ENCODE measurements at regions not wholly inside any gene's neighbourhood (a gene's known extent, or its start where the extent isn't known, plus 50 kb on each side); places are given as distances from the start of the nearest gene placed in this dataset.

DNA sequence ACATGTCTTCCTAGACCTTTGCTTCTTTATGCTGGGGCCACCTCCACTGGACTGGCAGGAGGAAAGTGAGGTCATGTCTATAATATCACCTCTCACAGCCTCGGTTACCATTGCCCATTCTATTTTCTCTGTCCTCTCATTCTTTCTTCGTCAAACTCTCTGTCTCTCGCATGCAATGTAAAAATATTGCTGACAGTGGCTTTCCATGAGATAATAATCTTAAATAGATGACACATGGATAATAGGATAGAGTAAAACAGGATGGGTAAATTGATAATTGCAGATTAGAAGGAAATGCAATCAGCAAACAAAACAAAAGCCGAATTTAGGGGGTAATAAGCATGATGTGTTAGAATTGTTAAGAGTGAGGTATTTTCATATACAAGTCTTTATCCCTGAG, 215.7 kb upstream of the PARD3B start:
- DNase-seq (ENCODE audit: low read depth): no peak

- DNase-seq (ENCODE audit: low read depth): no peak
Measured at GRCh38 chr2:204331180-204331579, 214.1 kb upstream of the PARD3B start.

GRCh38 chr2:204331988-204332387, 213.3 kb upstream of the PARD3B start:
- DNase-seq (ENCODE audit: low read depth): no peak

DNA sequence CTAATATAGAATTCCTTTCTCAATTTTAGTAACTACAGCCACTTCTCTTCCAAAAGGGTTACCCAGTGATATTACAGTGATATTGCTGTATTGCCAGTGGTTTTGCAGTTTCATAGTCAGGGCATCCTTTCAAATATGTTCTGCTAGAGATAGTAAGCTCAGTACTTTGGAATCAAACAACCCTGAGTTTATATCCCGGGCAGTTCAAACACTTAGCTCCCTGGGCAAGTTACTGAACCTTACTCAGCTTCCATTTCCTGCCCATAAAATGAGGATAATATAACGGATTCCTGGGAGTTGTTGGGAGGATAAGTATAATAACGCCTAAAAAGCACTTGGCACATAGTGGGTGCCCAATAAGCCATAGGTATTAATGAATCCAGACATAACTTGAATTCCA, 212.6 kb upstream of the PARD3B start:
- DNase-seq (ENCODE audit: low read depth): no peak

DNA sequence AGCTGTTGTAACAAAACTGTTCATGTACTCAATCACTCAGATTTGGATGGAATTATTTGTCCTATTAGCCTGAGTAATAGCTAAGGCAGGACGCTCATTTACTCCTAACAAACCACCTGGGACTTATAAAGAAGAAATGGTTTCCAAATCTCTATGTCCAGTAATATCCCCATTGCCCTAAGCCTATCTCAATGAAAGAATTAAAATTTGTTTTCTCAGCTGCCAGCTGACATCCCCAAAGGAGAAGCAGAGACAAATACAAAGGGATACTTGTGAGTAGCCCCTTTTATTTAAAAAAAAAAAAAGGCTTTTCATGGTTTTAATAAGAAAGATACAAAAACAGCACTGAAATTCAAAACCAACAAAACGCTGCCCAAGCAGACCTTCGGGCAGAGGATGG, 211.4 kb upstream of the PARD3B start:
- DNase-seq (ENCODE audit: low read depth): no peak

DNA sequence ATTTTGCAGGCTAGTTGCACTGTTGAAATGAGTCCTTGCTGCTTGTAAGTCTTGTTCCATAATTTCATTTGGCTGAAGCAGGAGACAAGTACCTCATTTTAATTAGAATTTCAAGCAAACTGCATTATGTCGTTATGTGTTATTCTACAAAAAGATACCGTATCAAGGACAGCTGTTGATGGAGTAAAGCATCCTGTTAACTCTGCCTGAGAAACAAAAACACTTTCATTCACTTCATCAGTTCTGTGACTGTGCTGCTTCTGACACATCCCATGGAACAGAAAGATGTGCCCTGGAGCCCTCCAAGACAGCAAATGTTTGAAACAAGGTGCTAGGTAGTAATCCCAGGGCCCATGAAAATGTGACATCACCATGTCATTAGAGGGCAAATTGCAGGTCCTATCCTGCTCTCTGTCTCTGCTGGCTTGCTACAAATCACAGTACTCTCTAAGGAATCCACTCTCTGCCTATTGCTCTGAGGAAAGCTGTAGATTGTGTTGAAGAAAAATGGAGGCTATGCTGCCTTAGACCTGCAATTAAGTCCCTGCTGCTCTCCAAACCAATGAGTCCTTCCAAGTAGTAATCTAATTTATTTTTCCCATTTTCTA, 209.7 kb upstream of the PARD3B start:
- DNase-seq (ENCODE audit: low read depth): no peak

DNA sequence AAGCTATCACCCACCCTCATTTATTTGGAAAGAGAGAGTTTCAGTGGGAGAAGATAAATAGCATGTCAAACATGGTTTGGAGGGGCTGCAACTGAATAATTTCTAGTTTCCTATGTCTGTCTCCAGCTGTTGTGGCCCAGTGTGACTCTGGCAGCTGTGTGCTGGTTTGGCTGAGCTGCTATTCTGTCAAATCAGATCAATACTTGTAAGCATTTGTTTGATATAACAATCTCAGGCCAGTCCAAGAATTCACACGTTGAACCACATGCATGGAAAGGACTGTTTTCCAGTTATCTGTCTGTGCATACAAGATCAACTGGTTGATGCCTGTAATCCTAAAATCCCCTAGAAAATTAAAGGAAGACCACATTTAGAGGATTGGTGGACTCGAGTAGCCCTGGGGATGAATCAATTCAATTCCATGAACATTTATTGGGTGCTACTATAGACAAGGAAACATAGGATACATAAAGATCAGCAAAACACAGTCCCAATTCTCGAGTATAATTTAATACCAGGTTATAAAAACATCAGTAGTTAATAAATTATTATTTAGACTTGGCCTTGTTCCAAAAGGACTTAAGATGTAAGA, 209.0 kb upstream of the PARD3B start:
- no peak for DNase-seq (ENCODE audit: low read depth)

DNA sequence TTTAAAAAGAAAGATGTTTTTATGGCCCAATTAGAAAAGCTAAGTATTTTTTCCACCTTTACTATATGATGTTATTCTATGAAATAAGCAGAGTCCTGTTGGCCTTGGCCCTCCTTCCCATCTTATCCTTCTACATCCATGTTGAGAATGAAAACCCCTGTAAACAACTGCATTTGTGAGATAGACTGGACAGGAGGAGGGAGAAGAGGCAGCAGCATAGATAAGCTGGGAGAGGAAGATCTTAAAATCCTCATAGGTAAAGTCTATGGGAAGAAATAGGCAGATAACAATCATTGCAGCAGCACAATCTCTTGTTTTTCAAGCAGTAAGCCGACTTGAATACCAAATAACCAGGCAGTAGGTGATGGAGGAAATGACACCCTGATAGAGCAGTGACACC, 207.6 kb upstream of the PARD3B start:
- DNase-seq (ENCODE audit: low read depth): no peak

GRCh38 chr2:204339212-204339715, 206.0 kb upstream of the PARD3B start:
- DNase-seq (ENCODE audit: low read depth): no peak

DNA sequence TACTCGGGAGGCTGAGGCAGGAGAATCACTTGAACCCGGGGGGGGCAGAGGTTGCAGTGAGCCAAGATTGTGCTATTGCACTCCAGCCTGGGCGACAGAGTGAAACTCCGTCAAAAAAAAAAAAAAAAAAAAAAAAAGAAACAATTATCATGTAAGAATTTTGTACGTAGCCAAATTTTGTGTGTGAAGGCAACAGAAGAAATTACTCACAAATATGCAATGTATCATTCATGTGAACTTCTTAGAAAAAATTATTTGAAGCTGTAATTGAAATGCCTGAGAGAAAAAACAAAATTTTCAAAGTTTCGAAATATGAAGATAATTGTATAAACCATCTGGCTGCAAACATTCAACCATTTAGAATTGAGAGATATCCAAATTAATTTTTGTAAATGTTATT, 204.8 kb upstream of the PARD3B start:
- no peak for DNase-seq (ENCODE audit: low read depth)

- no peak for DNase-seq (ENCODE audit: low read depth)
Measured at GRCh38 chr2:204341887-204342276, 203.4 kb upstream of the PARD3B start.

GRCh38 chr2:204343685-204344084, 201.6 kb upstream of the PARD3B start:
- DNase-seq (ENCODE audit: low read depth): no peak

DNA sequence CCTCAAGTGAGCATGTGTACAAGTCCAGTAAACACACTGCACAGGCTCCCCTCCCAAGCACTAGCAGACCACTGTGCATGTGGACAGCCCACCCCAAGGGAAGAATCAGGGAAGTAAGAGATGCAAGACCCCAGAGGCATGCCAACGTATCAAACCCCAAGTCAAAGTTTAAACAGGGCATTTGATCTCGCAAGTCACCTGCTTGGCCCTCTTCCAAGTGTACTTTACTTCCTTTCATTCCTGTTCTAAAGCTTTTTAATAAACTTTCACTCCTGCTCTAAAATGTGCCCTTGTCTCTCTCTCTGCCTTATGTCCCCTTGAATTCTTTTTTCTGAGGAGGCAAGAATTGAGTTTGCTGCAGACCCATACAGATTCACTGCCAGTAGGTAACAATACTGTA, 201.2 kb upstream of the PARD3B start:
- no peak for DNase-seq (ENCODE audit: low read depth)

DNA sequence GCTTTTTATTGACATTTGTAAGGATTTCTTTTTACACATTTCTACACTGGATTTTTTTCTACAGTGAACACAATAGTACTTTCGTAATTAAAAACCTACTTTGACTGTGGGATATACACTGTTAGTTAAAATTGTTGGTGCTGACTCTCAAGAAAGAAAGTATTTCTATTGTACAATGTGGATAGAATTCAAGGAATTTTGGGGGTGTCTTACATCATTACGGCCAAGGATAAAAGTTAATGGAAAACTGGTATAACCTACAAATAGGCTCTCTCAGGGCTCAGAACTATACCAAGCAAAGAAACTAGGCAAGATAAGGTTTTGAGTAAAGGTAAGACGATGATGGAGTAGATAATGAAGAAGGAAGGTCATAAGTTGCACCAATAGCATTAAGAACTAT, 198.4 kb upstream of the PARD3B start:
- DNase-seq (ENCODE audit: low read depth): no peak

- DNase-seq (ENCODE audit: low read depth): no peak
Measured at GRCh38 chr2:204353823-204354222, 191.5 kb upstream of the PARD3B start.

- DNase-seq (ENCODE audit: low read depth): no peak
Measured at GRCh38 chr2:204354442-204354856, 190.8 kb upstream of the PARD3B start.

DNA sequence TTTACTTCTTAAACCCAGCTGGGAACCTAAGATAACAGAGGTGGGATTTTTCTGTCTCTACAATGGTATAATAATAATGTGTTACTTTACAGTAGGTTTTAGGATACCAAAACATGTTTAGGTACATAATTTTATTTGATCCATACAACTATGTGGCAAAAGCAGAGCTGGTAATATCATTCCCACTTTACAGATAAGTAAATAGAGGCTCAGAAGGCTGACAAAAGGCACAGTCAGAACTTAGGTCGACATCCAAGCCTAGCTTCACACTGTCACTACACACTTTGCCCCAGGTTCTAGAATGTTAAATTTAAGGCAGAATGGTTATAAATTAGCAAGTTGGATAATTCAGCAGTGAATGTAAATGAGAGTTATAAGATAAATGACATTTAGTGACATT, 189.6 kb upstream of the PARD3B start:
- DNase-seq (ENCODE audit: low read depth): no peak

- DNase-seq (ENCODE audit: low read depth): no peak
Measured at GRCh38 chr2:204356151-204356641, 189.1 kb upstream of the PARD3B start.

GRCh38 chr2:204357286-204357685, 188.0 kb upstream of the PARD3B start:
- DNase-seq (ENCODE audit: low read depth): no peak

DNA sequence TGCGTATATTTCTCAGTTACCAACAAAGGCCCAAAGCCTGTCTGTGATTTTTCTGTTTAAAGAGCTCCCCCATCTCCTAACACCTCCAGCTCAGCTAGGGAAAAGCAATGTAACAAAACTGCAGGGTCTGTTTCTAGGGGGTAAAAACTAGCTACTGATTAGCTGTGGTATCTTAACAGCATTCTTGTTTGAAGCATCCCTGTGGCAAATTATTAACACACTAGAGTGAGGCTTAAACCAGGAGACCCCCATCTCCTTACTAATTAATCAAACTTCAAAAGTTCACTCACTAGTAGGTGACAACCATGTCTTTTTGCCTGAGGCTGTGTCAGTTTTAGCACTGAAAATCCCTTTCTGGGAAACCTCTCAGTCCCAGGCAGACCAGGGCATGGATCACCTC, 186.2 kb upstream of the PARD3B start:
- DNase-seq (ENCODE audit: low read depth): no peak

DNA sequence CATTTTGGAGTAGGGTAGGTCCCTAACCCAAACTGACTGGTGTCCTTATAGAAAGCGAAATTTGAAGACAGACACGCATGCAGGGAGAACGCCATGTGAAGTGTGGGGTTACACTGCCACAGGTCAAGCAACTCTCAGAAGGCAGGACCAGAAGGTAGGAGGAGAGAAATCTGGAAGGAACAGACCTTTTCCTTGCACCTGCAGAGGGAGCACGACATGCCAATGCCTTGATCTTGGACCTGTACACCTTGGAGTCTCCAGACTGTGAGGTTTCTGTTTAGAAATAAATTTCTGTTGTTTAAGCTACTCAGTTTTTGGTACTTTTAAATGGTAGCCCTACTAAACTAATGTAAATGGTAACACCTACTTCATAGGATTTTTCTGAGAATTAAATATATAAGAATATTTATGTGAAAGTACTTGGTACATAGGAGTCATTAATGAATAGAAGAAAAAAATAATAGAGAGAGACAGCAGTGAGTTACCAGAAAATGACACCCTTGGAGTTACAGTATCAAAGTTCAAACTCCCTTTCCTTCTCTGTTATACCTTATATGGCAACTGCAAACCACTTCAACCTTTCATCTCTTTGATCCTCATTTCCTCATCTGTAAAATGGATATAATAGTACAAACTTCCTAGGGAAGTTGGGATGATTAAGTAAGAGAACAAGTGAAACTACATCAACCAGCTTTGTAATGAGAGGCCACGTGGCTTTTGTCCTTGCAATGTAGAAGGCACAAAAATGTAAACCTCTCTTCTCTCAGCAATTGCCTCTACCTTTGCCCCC, 184.9 kb upstream of the PARD3B start:
- no peak for DNase-seq (ENCODE audit: low read depth)

- DNase-seq (ENCODE audit: low read depth): no peak
Measured at GRCh38 chr2:204361738-204362137, 183.5 kb upstream of the PARD3B start.

DNA sequence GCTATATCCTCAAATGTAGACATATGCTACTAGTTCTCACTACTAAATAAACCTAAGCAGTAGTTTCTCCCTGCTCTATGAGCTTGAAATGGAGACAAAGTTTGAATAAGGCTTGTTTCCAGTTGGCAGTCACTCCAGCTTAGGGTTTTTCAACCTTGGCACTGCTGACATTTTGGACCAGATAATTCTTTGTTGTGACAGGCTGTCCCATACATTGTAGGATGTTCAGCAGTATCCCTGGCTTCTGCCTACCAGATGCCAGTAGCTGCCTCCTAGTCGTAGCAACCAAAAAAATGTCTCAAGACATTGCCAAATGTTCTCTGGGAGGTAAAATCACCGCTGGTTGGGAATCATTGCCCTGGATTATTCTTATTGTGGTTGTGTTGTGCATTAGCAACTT, 182.7 kb upstream of the PARD3B start:
- no peak for DNase-seq (ENCODE audit: low read depth)
